HFF-Myc (cell line): ENCODE measurements at regions not wholly inside any gene's neighbourhood (a gene's known extent, or its start where the extent isn't known, plus 50 kb on each side); places are given as distances from the start of the nearest gene placed in this dataset.
A peak's percentile ranks its signal among the peaks of the same experiment; 100 is the strongest.
"Not testable (repeated sequence)": the region's sequence is repeated elsewhere in the genome, so short reads cannot be mapped to it uniquely, and the experiment has no call there.

ENCODE experiments used
- DNase-seq: peaks from one replicate; pipeline ENCODE4 v3.0.0-alpha.2; 2011; ENCODE audit warnings: low read depth; ENCODE audit errors: extremely low read depth
- H3K4me3 ChIP-seq: replicated peaks from 2 replicates; pipeline ENCODE4 v1.5.1; 2011; ENCODE audit warnings: low read depth, mild to moderate bottlenecking, control low read depth, low read length
- TF ChIP-seq, protein P1 (sequence below): IDR thresholded peaks from 2 replicates; pipeline ENCODE4 v1.5.1; 2012; ENCODE audit warnings: mild to moderate bottlenecking, low read depth, low read length, control low read depth; ENCODE audit errors: missing control alignments

DNA sequence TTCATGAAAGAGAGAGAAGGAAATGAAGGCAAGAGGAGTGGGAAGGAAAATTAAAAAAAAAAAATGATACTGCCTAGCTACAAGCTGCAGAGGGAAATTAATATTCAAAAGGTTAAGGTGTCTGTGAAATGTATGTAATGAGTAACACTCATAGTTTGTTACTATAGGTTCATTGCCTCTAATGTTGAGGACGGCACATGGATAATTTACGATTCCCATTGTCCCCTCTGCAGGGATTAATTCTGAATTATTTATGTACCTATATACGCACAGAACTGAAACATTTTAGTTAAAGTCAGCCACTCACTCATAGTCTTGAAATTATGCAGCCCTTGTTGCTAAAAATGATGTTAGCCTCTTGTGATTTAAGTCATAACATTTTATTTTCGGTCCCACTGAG lies 869.1 kb downstream of the NR2F1-AS1 start:
- no peak for DNase-seq
- no peak overlapping the region for H3K4me3 ChIP-seq
- TF ChIP-seq, protein P1, sequence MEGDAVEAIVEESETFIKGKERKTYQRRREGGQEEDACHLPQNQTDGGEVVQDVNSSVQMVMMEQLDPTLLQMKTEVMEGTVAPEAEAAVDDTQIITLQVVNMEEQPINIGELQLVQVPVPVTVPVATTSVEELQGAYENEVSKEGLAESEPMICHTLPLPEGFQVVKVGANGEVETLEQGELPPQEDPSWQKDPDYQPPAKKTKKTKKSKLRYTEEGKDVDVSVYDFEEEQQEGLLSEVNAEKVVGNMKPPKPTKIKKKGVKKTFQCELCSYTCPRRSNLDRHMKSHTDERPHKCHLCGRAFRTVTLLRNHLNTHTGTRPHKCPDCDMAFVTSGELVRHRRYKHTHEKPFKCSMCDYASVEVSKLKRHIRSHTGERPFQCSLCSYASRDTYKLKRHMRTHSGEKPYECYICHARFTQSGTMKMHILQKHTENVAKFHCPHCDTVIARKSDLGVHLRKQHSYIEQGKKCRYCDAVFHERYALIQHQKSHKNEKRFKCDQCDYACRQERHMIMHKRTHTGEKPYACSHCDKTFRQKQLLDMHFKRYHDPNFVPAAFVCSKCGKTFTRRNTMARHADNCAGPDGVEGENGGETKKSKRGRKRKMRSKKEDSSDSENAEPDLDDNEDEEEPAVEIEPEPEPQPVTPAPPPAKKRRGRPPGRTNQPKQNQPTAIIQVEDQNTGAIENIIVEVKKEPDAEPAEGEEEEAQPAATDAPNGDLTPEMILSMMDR = no peak

DNA sequence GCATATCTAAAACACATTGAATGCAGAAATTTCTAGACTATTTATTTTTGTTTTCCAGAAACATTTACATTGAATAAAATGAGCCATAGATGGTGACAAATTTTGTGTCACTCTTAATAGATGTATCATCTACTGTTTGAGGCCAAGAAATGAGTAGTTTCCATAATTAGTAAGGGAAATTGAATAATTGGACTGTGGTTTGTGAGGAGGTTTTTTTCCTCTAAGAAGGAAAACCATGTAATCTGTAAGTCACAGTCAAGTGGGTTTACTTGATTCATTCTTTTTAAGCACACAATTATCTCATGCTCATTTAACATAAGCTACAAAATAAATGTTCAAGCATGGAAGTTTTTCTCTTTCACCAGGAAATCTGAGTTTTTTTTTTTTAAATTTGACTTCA lies 876.4 kb downstream of the NR2F1-AS1 start:
- no peak for DNase-seq
- TF ChIP-seq, protein P1 = no peak
- H3K4me3 ChIP-seq = no peak overlapping the region

DNA sequence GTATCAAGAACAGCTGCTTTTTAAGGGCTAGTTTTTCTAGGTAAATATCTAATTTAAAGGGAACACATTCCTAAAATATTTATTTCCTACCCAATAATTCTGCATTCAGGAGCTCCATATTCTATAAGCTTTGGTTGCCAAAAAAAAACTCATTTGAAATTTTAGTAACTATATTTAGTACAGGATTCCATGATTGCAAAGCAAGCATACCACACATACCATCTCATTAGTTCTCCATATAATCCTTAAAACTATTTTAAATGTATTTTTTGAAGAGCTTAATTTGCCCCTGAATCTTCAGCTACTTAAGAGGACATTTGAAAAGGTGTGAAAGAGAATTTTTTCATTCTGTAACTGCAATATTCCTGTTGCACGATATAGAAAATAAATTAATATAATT lies 877.0 kb downstream of the NR2F1-AS1 start:
- TF ChIP-seq, protein P1 = no peak
- no peak for DNase-seq
- H3K4me3 ChIP-seq = no peak overlapping the region

DNA sequence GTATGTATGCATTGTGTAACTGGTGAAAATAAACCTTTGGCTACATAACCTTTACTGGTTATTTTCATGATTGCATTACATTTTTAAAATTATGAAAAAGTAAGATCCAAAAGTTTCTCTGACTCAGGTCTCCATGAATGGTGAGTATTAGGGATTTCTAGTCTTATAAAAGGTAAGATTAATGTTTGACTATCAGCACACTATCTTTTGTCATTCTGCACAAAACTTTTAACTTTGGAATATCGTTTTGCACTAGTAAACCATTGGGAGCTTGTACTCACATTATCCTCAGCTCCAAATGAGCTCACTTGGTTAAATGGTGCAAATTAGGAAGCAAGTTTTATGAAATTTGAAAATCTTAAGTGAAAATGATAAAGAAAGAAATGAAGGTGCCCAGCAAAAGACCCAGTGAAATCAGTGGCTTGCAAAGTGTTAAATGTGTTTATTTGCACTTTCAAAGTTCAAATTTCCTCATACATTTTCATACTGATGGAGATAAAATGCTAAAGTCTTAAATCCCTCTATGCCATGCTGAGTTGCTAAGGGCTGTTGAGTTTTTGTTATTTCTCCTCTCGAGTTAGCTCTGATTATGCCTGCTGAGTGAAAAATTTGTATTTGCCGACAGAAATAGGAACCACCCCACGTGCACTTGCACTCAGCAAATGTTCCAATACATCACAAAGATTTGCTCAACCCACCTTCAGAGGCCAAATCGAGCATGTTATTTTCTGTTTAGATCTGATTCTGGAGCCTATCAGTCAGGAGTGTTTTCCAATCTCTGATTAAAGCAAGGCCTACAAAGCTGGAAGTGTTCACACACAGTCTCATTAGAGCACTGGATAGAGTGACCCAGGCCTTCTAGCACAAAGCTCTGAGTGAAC lies 885.7 kb downstream of the NR2F1-AS1 start:
- H3K4me3 ChIP-seq = no peak overlapping the region
- TF ChIP-seq, protein P1 = no peak
- DNase-seq = no peak

DNA sequence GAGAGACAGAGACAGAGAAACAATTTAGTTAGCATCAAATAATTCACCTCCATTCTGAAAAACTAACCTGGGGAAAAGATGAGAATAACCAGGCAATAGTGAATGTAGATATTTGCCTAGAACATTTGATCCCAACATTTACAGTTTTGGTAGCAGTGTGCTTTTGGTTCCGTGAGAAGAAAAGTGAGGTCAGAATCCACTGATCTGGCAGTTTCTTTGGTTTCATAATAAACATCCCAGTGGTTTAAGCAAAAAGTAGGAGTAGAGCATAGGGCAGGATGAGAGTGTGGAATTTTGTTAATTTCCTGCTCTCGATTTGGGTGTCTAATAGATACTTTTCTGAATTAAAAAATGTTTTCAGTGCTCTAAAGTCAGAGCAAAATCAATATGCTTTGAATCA lies 887.0 kb downstream of the NR2F1-AS1 start:
- TF ChIP-seq, protein P1 = no peak
- no peak for DNase-seq

DNA sequence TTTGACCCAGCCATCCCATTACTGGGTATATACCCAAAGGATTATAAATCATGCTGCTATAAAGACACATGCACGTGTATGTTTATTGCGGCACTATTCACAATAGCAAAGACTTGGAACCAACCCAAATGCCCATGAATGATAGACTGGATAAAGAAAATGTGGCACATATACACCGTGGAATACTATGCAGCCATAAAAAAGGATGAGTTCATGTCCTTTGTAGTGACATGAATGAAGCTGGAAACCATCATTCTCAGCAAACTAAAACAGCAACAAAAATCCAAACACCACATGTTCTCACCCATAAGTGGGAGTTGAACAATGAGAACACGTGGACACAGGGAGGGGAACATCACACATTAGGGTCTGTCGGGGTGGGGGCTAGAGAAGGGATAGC lies 889.1 kb downstream of the NR2F1-AS1 start:
- not testable (repeated sequence) for DNase-seq, H3K4me3 ChIP-seq

More for the DNA sequence above, 887.0 kb downstream of the NR2F1-AS1 start:
- no peak overlapping the region for H3K4me3 ChIP-seq

DNA sequence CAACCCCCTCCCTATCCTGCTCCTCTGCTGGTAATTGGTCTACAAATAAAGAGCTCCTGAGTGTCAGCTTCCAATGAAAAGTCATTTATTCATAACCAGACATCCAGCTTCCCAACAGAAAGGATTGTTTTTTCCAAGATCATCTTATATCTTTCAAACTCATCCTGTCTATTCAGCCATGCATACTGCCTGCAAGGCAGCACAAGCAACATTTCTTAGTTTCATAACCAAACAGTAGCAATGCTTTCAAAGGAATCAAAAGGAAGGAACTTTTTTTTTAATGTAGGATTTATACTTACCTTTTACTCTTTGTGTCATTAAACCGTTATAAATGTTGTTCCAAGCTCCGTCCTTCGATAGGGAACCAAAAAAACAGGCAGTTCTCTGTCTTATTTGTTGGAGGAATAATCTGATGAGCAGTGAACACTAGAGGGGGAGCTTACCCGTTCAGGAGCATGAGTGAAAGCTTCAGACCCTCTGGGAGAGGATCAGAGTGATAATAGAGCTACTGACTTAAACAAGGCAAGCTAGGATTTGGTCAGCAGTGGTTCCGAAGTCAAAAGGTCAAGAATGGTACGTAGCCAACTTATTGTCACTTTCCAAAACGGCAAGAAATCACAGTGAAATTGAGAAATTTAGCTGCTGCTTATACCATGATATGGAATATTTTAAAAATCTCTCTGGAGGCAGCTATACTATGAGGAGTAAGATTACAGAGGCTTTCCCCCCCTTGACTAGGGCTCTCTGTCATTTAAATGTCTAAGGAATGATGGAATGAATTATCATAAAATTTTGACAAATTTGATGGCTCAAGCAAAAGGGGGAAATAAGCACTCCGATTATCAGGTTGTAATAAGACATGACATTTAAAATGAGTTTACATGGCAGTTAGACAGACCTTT lies 892.9 kb downstream of the NR2F1-AS1 start:
- TF ChIP-seq, protein P1 = peak; percentile 43
- peak; percentile 31 for DNase-seq
- H3K4me3 ChIP-seq = no peak overlapping the region
